HG03571 (cell line): ENCODE measurements at regions not wholly inside any gene's neighbourhood (a gene's known extent, or its start where the extent isn't known, plus 50 kb on each side); places are given as distances from the start of the nearest gene placed in this dataset.

Experiments
- ATAC-seq: cut with Tn5 transposase; IDR thresholded peaks from one replicate; pipeline ENCODE4 v1.9.1; 2021; ENCODE audit not compliant: unreplicated experiment

GRCh38 chr5:175054243-175054642 lies 329.9 kb downstream of the MSX2 start:
- no peak for ATAC-seq

DNA sequence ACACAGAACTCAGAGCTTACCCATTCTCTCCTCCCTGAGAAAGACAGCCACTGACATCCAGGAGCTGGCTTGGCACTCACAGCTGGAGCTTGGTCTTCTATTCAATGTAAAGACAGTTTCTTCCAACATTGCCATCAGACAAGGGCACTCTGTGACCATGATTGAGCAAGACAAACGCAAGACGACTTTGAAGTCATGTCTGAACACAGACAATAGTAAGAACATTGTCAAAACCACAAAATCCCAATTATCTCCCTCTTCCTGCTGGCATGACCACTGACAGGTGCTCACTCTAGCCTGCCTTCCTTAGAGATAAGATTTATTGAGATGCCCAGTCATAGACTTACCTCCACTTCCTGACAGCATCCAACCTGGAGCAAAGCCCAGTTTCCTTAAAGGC lies 328.0 kb downstream of the MSX2 start:
- no peak for ATAC-seq

- ATAC-seq, result no peak
Observed at GRCh38 chr5:175047048-175047447, 322.7 kb downstream of the MSX2 start.

DNA sequence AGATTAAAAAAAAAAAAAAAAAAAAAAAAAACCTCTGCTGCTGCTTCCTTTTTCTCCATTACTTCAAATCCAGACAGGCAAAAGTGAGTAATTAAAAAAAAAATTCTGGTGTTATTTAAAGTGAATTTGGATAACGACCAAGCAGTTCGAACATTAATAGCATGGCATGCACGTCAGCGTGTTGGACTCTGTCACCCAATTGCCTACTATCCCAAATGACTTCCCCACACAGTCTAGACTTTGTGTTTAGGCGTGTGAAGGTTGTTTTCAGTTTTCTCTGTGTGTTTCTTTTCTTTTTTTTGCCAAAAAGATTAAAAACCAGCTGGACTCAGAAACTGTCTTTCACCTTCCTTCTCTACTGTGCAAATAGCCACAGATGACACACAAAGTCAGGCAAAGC lies 321.4 kb downstream of the MSX2 start:
- no peak for ATAC-seq

GRCh38 chr5:175037820-175038219 lies 313.4 kb downstream of the MSX2 start:
- no peak for ATAC-seq

DNA sequence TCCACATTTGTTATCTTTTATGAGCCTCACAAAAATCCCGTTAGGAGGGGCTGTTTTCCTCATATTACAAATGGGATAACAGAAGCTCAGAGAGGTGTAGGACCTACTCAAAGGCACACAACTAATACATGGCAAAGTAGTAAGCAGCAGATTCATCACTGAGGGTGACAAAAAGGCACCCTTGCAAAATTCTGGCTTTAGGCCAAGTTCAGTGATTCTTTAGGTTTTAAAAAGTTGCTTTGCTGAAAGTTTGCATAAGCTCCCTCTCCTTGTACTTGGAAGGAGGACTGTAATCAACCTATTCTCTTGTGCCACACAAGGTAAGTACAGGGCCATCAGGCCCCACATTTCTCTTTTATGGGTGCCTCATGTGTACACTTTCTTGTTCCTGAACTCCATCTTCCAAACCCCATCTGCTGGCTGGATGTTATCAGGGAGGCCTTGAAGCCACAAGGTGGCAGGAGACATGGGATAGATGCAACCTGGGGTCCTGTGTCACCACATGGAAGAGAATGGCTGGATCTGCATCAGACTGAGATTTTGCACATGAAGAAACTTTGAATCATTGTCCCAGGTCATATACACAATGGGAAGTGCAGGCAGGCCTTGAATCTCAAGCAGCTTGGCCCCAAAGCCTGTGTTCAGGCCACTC lies 311.6 kb downstream of the MSX2 start:
- no peak for ATAC-seq

GRCh38 chr5:175034924-175035323 lies 310.5 kb downstream of the MSX2 start:
- ATAC-seq, result no peak

DNA sequence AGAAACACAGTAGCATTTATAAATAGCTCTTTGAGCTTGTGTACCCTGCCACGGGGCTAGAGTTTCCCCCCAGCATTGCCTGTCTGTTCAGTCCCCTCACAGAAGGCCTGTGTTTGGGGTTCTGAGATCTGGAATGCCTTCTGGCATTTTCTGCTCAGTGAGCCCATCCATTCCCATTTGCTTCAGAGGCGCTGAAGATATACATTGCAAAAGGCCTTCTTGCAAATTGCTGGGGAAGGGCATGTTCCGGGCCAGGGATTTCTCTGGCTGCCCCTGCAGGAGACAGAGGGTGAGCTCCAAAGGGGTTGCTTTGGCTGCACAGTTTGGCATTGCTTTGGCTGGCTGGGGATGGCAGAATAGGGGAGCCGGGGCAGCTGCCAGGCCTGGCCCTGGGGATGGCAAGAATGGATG lies 308.4 kb downstream of the MSX2 start:
- no peak for ATAC-seq

GRCh38 chr5:175032013-175032412 lies 307.6 kb downstream of the MSX2 start:
- ATAC-seq, result no peak

DNA sequence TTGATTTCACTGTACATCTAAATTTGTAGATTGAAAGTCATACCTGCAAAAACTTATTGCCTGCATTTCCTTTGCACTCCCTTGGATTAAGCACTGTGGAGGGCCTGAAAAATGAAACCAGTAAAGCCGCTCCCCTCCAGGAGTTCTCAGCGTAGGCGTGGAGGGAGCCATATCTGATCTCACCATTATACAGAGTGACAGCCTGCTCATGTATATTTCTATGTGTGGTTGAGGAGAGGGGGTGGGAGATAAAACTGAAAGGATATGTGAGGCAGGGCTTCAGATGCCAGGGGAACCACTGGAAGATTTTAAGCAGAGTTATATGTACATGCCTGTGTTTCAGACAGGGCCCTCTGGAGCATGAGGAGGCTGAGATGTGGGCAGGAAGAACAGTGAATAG lies 303.0 kb downstream of the MSX2 start:
- no peak for ATAC-seq

- no peak for ATAC-seq
Observed at GRCh38 chr5:175025077-175025476, 300.7 kb downstream of the MSX2 start.

DNA sequence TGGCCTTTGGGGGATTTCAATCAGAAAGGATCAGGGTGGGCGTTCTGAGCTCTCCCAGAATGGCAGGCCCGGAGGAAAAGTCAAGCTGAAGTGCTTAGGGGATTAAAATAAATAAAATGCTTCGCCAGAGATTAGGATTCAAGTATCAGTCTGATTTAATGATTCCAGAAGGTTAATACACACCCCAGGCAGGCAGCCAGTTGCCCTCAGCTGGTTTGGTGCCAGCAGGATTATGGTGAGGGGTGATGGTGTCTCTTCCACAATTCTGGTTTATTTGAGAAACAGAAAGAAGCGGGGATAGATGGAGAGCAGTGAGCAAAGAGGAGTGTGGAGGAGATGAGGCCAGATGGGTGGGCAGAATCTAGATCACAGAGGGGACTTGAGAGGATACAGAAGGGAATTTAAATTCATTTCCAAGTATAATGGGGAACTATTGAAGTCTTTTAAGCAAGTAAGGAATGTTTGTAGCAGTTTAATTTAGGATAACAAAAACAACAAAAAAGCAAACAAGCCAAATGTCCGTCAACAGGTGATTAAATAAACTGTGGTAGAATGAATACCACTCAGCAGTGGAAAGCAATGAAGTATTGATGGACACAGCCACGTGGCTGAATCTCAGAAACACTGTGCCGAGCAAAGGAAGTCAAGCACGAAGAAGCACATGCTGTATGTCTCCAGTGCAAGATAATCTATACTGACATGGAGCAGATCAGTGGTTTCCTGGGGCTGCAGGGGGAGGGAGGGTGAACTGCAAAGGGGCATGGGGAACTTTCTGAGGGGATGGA lies 297.7 kb downstream of the MSX2 start:
- no peak for ATAC-seq

- ATAC-seq, result no peak
Observed at GRCh38 chr5:175021321-175021720, 296.9 kb downstream of the MSX2 start.

DNA sequence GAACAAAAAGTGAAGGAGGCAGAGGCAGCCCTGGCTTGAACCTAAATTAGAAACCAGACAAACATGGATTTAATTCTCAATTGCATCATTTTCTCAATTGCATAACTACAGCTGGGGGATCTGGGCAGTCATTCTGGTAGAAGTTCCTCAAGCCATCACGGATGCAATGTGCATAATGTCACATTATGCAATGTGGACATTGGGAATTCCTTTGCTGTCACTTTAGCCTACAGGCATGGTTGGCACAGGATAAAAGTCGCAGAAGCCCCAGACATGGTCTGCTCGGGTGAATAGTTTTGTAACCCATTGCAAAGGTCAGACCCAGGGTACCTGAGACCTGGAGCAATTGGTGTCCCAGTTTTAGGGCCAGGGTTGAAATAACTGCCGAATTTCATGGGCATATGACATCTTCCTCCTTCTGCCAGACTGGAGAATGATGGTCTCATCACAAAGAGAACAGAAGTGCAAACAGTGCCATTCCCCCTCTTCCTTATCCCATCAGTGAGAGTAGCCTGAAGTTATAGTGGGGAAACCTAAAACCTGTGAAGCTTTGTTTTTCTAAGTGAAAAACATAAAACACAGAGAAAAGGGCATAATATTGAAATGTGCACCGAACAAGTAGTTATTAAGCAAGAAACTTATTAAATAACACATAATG lies 290.8 kb downstream of the MSX2 start:
- ATAC-seq, result no peak

GRCh38 chr5:175013251-175013650 lies 288.9 kb downstream of the MSX2 start:
- no peak for ATAC-seq

GRCh38 chr5:175012267-175012666 lies 287.9 kb downstream of the MSX2 start:
- ATAC-seq, result no peak

DNA sequence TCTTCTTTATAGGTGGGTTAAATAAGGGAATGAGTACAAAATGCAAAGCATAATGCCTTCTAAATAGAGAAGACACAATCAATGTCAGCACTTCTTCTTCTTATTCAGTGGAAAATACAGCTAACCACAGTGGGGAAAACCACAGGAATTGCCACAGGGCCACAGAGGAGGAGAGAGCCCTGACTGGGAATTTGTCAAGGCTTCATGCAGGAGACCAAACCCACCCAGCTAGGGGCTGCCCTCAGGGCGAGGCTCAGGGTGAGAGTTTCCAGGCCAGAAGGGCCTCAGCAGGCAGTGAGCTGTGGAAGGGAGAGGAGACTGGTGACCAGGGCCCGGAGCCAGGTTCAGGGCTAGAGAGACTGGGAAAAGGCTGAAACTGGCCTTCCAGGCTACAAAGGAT lies 279.1 kb downstream of the MSX2 start:
- no peak for ATAC-seq

- no peak for ATAC-seq
Observed at GRCh38 chr5:175001876-175002645, 277.7 kb downstream of the MSX2 start.

GRCh38 chr5:175001311-175001710 lies 276.9 kb downstream of the MSX2 start:
- no peak for ATAC-seq

GRCh38 chr5:174999581-174999980 lies 275.2 kb downstream of the MSX2 start:
- ATAC-seq, result no peak

GRCh38 chr5:174998131-174998730 lies 273.8 kb downstream of the MSX2 start:
- no peak for ATAC-seq
